Tibial nerve (tissue), 4 donors: ENCODE measurements at regions not wholly inside any gene's neighbourhood (a gene's known extent, or its start where the extent isn't known, plus 50 kb on each side); places are given as distances from the start of the nearest gene placed in this dataset.
"Not testable (repeated sequence)": the region's sequence is repeated elsewhere in the genome, so short reads cannot be mapped to it uniquely, and the experiment has no call there.

Experiments used
- DNase-seq, 2 donors: peaks; one replicate each; pipeline ENCODE4 v3.0.0-alpha.2; 2019; ENCODE audit warnings: low spot score in 2 of 2
- H3K27ac ChIP-seq, 4 donors: fragments of 200-600 bp; sonication (generic) in 3 of 4; one replicate each; pipeline ENCODE4 v1.5.1; 2017 to 2019; ENCODE audit warnings: mild to moderate bottlenecking in 1 of 4
- H3K27me3 ChIP-seq, 2 donors: fragments of 200-600 bp; sonication (generic) in 1 of 2; one replicate each; pipeline versions ENCODE4 v1.5.1 to v1.6.0; 2017 to 2019
- H3K36me3 ChIP-seq, 3 donors: fragments of 200-600 bp; sonication (generic); one replicate each; pipeline ENCODE4 v1.5.1; 2018 to 2019
- H3K4me1 ChIP-seq, 4 donors: fragments of 200-600 bp; sonication (generic) in 3 of 4; one replicate each; pipeline ENCODE4 v1.5.1; 2017 to 2019
- H3K4me3 ChIP-seq, 4 donors: fragments of 200-600 bp; sonication (generic) in 3 of 4; one replicate each; pipeline ENCODE4 v1.5.1; 2017 to 2019; ENCODE audit warnings: mild to moderate bottlenecking in 1 of 4, moderate library complexity in 1 of 4
- H3K9me3 ChIP-seq, 4 donors: fragments of 200-600 bp; sonication (generic) in 3 of 4; one replicate each; pipeline ENCODE4 v1.5.1; 2017 to 2019
- EP300 ChIP-seq, 2 donors: sonication (generic); formaldehyde crosslinking; IDR thresholded peaks; one replicate each; pipeline ENCODE4 v1.6.1; 2017; ENCODE audit warnings: antibody characterized with exemption in 2 of 2, mild to moderate bottlenecking in 1 of 2
- POLR2A ChIP-seq, 2 donors: fragments of 450-650 bp; IDR thresholded peaks; one replicate each; pipeline ENCODE4 v1.6.1; 2017; ENCODE audit warnings: antibody characterized with exemption in 2 of 2, mild to moderate bottlenecking in 2 of 2, moderate library complexity in 2 of 2
- WGBS, 2 donors: methylation state at CpG; one replicate each; pipeline ENCODE4 v1.1.5; 2018; 5-methylcytosine and 5-hydroxymethylcytosine counted together
- TF ChIP-seq, protein P1 (sequence below), 5 experiments: fragments of 200-600 bp in 3 of 5; fragments of 450-650 bp in 2 of 5; sonication (generic) in 3 of 5; IDR thresholded peaks; one replicate each; pipeline ENCODE4 v1.5.1; 2016 to 2019; ENCODE audit warnings: antibody characterized with exemption in 5 of 5, mild to moderate bottlenecking in 3 of 5, moderate library complexity in 2 of 5

GRCh38 chrX:125424536-125424935 is 104.9 kb downstream of the TEX13C start:
- H3K36me3 ChIP-seq = no peaks in the 10 kb centered on the region
- DNase-seq = no peak
- TF ChIP-seq EP300 (IDR thresholded peaks at IDR 0.05) = no peak
- 62 to 63% methylated on average over 1 of the region's 1 CpG for WGBS, 2 donors
- no peaks in the 10 kb centered on the region for H3K4me1 ChIP-seq
- no peaks in the 10 kb centered on the region for H3K9me3 ChIP-seq
- no peak overlapping the region for H3K27ac ChIP-seq
- no peaks in the 10 kb centered on the region for H3K27me3 ChIP-seq
- no peak overlapping the region for H3K4me3 ChIP-seq

DNA sequence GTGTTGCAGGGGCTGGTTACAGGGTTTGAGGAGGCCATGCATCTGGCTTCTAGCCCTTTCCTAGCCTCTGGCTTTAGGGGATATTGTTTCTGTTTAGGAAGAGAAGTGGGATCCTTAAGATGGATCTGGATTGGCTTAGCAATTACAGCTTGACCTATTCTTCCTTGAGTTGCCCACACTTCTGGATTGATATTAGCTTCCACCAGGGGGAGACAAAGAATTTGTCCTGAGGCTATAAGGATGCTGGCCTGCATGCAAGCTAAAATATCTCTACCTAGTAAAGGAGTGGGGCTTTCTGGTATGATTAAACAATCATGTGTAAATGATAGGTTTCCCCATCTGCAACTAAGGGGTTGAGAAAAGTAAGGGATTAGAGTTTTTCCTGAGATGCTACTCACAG is 117.2 kb downstream of the TEX13C start:
- H3K4me3 ChIP-seq = no peak overlapping the region
- H3K27me3 ChIP-seq = no peaks in the 10 kb centered on the region
- H3K9me3 ChIP-seq = no peaks in the 10 kb centered on the region
- no peaks in the 10 kb centered on the region for H3K4me1 ChIP-seq
- TF ChIP-seq, protein P1, sequence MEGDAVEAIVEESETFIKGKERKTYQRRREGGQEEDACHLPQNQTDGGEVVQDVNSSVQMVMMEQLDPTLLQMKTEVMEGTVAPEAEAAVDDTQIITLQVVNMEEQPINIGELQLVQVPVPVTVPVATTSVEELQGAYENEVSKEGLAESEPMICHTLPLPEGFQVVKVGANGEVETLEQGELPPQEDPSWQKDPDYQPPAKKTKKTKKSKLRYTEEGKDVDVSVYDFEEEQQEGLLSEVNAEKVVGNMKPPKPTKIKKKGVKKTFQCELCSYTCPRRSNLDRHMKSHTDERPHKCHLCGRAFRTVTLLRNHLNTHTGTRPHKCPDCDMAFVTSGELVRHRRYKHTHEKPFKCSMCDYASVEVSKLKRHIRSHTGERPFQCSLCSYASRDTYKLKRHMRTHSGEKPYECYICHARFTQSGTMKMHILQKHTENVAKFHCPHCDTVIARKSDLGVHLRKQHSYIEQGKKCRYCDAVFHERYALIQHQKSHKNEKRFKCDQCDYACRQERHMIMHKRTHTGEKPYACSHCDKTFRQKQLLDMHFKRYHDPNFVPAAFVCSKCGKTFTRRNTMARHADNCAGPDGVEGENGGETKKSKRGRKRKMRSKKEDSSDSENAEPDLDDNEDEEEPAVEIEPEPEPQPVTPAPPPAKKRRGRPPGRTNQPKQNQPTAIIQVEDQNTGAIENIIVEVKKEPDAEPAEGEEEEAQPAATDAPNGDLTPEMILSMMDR (IDR thresholded peaks at IDR 0.05) = peak in 1 of 5 experiments; percentile 12
- TF ChIP-seq EP300 (IDR thresholded peaks at IDR 0.05) (no peak), POLR2A (IDR thresholded peaks at IDR 0.05) (no peak)
- DNase-seq = no peak
- H3K27ac ChIP-seq = no peak overlapping the region
- H3K36me3 ChIP-seq = no peaks in the 10 kb centered on the region

DNA sequence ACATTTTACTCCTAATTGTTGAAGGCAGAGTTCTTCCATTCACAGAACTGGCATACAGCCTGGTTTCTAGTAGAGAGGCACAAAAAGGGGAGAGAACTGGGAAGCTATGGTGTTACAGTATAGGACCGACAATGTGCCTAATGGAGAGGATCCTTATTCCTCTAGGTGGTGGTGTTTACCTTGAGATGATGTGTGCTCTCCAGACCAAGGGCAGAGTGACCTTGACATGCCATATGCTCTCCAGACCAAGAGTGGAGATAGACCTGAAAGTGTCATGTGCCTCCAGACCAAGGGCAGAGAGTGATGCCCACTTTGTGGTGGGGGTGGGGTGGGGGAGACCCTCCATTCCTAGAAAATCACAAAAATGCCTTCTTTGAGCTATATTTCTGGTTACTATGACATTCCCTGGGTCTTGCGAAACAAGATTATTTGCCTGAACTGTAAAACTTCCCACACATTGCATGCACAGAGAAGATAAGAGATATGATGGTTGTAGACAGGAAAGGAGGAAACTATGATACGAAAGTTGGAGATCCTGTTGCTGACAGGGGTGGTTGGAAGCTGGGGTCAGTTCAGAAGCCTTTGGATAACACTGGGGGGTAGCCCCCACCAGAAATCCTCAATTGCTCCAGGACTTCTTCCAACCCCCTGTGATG is 119.7 kb downstream of the TEX13C start:
- no peaks in the 10 kb centered on the region for H3K36me3 ChIP-seq
- H3K9me3 ChIP-seq = no peaks in the 10 kb centered on the region
- no peaks in the 10 kb centered on the region for H3K27me3 ChIP-seq
- H3K4me3 ChIP-seq = no peak overlapping the region
- TF ChIP-seq, protein P1 (IDR thresholded peaks at IDR 0.05) = no peak
- TF ChIP-seq POLR2A (IDR thresholded peaks at IDR 0.05) (no peak), EP300 (IDR thresholded peaks at IDR 0.05) (no peak)
- DNase-seq = no peak
- no peak overlapping the region for H3K27ac ChIP-seq
- H3K4me1 ChIP-seq = no peaks in the 10 kb centered on the region
- 78 to 84% methylated on average over 3 of the region's 3 CpGs for WGBS, 2 donors

GRCh38 chrX:125444659-125445058 is 125.0 kb downstream of the TEX13C start:
- H3K27me3 ChIP-seq = no peaks in the 10 kb centered on the region
- no peaks in the 10 kb centered on the region for H3K9me3 ChIP-seq
- TF ChIP-seq EP300 (IDR thresholded peaks at IDR 0.05) (no peak), POLR2A (IDR thresholded peaks at IDR 0.05) (no peak)
- TF ChIP-seq, protein P1 (IDR thresholded peaks at IDR 0.05) = no peak
- H3K27ac ChIP-seq = no peak overlapping the region
- no peaks in the 10 kb centered on the region for H3K4me1 ChIP-seq
- DNase-seq = no peak
- no peak overlapping the region for H3K4me3 ChIP-seq
- WGBS, 2 donors = 88% methylated on average over 1 of the region's 1 CpG; no CpG with 5 or more reads in 1 of the 2 donors
- no peaks in the 10 kb centered on the region for H3K36me3 ChIP-seq

- Histone ChIP-seq H3K4me3 (no peak overlapping the region), H3K36me3 (no peaks in the 10 kb centered on the region), H3K27ac (no peak overlapping the region), H3K27me3 (no peaks in the 10 kb centered on the region), H3K9me3 (no peaks in the 10 kb centered on the region), H3K4me1 (no peaks in the 10 kb centered on the region)
- no peak for DNase-seq
- TF ChIP-seq, protein P1 (IDR thresholded peaks at IDR 0.05) = no peak
- TF ChIP-seq EP300 (IDR thresholded peaks at IDR 0.05) (no peak), POLR2A (IDR thresholded peaks at IDR 0.05) (no peak)
These were observed 155.8 kb downstream of the TEX13C start for GRCh38 chrX:125475482-125475881.

- Histone ChIP-seq H3K9me3 (no peaks in the 10 kb centered on the region), H3K27me3 (no peaks in the 10 kb centered on the region), H3K4me1 (no peaks in the 10 kb centered on the region), H3K27ac (no peak overlapping the region), H3K36me3 (no peaks in the 10 kb centered on the region), H3K4me3 (no peak overlapping the region)
- WGBS, 2 donors = 71 to 72% methylated on average over 2 of the region's 2 CpGs
- DNase-seq = no peak
- TF ChIP-seq POLR2A (IDR thresholded peaks at IDR 0.05) (no peak), EP300 (IDR thresholded peaks at IDR 0.05) (no peak)
- TF ChIP-seq, protein P1 (IDR thresholded peaks at IDR 0.05) = no peak
These were observed 172.8 kb downstream of the TEX13C start for GRCh38 chrX:125492439-125492838.

- DNase-seq, H3K4me3 ChIP-seq, H3K27ac ChIP-seq, H3K36me3 ChIP-seq, H3K27me3 ChIP-seq, H3K4me1 ChIP-seq, H3K9me3 ChIP-seq: not testable (repeated sequence)
- 54 to 76% methylated on average over 2 of the region's 2 CpGs for WGBS, 2 donors
These were observed 173.3 kb downstream of the TEX13C start for GRCh38 chrX:125493004-125493403.
